H9 (cell line): ENCODE measurements at regions not wholly inside any gene's neighbourhood (a gene's known extent, or its start where the extent isn't known, plus 50 kb on each side); places are given as distances from the start of the nearest gene placed in this dataset.

Experiments
- DNase-seq: peaks from one replicate; pipeline ENCODE4 v3.0.0-alpha.2; 2017
- H2AFZ ChIP-seq: one replicate; pipeline ENCODE4 v1.6.1; 2013; ENCODE audit warnings: mild to moderate bottlenecking, low read length, control low read depth, moderate library complexity
- H2AK5ac ChIP-seq: 2 replicates; pipeline ENCODE4 v1.6.1; 2013; ENCODE audit warnings: low read length, control low read depth, mixed read lengths; ENCODE audit not compliant: insufficient read length
- H2BK120ac ChIP-seq: one replicate; pipeline ENCODE4 v1.6.1; 2013; ENCODE audit warnings: low read depth, mild to moderate bottlenecking, low read length, control low read depth, inconsistent platforms; ENCODE audit not compliant: poor library complexity, severe bottlenecking
- H2BK12ac ChIP-seq: 2 replicates; pipeline ENCODE4 v1.6.1; 2013; ENCODE audit warnings: low read length, control low read depth, mixed read lengths, low read depth; ENCODE audit not compliant: insufficient read length
- H2BK15ac ChIP-seq: 2 replicates; pipeline ENCODE4 v1.6.1; 2013; ENCODE audit warnings: low read depth, low read length, control low read depth
- H2BK20ac ChIP-seq: one replicate; pipeline ENCODE4 v1.6.1; 2013; ENCODE audit warnings: low read depth, mild to moderate bottlenecking, low read length, control low read depth, inconsistent platforms; ENCODE audit not compliant: poor library complexity, severe bottlenecking
- H2BK5ac ChIP-seq: 2 replicates; pipeline ENCODE4 v1.6.1; 2013; ENCODE audit warnings: low read length, control low read depth, mixed read lengths; ENCODE audit not compliant: insufficient read length
- H3K14ac ChIP-seq: 2 replicates; pipeline ENCODE4 v1.6.1; 2013; ENCODE audit warnings: low read length, control low read depth; ENCODE audit not compliant: insufficient read depth
- H3K18ac ChIP-seq: 2 replicates; pipeline ENCODE4 v1.6.1; 2013; ENCODE audit warnings: low read depth, mild to moderate bottlenecking, mixed read lengths, low read length, control low read depth; ENCODE audit not compliant: insufficient read length
- H3K23ac ChIP-seq: 2 replicates; pipeline ENCODE4 v1.6.1; 2013; ENCODE audit warnings: low read length, control low read depth, mixed read lengths, low read depth; ENCODE audit not compliant: insufficient read length
- H3K23me2 ChIP-seq: 2 replicates; pipeline ENCODE4 v1.6.1; 2013; ENCODE audit warnings: low read depth, mild to moderate bottlenecking, mixed read lengths, low read length, control low read depth; ENCODE audit not compliant: insufficient read length, poor library complexity, severe bottlenecking
- H3K27ac ChIP-seq: 2 replicates; pipeline ENCODE4 v1.5.1; 2013; ENCODE audit warnings: low read length, control low read depth, mixed read lengths, low read depth; ENCODE audit not compliant: insufficient read length
- H3K27me3 ChIP-seq: 2 replicates; pipeline ENCODE4 v1.6.1; 2013; ENCODE audit warnings: low read length, control low read depth, inconsistent platforms; ENCODE audit not compliant: insufficient read depth
- H3K4ac ChIP-seq: 2 replicates; pipeline ENCODE4 v1.6.1; 2013; ENCODE audit warnings: low read depth, mild to moderate bottlenecking, control low read depth, inconsistent platforms, low read length, moderate library complexity
- H3K4me1 ChIP-seq: 2 replicates; pipeline ENCODE4 v1.6.1; 2013; ENCODE audit warnings: low read length, control low read depth, inconsistent platforms; ENCODE audit not compliant: insufficient read depth
- H3K4me2 ChIP-seq: 2 replicates; pipeline ENCODE4 v1.6.1; 2013; ENCODE audit warnings: low read length, control low read depth, mixed read lengths; ENCODE audit not compliant: insufficient read length, insufficient read depth
- H3K56ac ChIP-seq: 2 replicates; pipeline ENCODE4 v1.6.1; 2013; ENCODE audit warnings: low read depth, mild to moderate bottlenecking, mixed read lengths, low read length, control low read depth; ENCODE audit not compliant: insufficient read length
- H3K79me1 ChIP-seq: 2 replicates; pipeline ENCODE4 v1.6.1; 2013; ENCODE audit warnings: low read depth, mild to moderate bottlenecking, moderate library complexity, low read length, control low read depth, inconsistent platforms; ENCODE audit not compliant: insufficient read depth, poor library complexity, severe bottlenecking
- H3K79me2 ChIP-seq: 2 replicates; pipeline ENCODE4 v1.6.1; 2013; ENCODE audit warnings: low read length, control low read depth, inconsistent platforms; ENCODE audit not compliant: insufficient read depth
- H3K9ac ChIP-seq: 2 replicates; pipeline ENCODE4 v1.6.1; 2013; ENCODE audit warnings: low read length, control low read depth, mixed read lengths; ENCODE audit not compliant: insufficient read length; ENCODE audit errors: extremely low read depth
- H3K9me3 ChIP-seq: one replicate; pipeline ENCODE4 v1.6.1; 2013; ENCODE audit warnings: low read depth, low read length, inconsistent platforms; ENCODE audit not compliant: control insufficient read depth
- H3T11ph ChIP-seq: one replicate; pipeline ENCODE4 v1.6.1; 2013; ENCODE audit warnings: mild to moderate bottlenecking, low read length, control low read depth, inconsistent platforms
- H4K20me1 ChIP-seq: one replicate; pipeline ENCODE4 v1.6.1; 2013; ENCODE audit not compliant: control insufficient read depth, insufficient read length, insufficient read depth
- H4K5ac ChIP-seq: 2 replicates; pipeline ENCODE4 v1.6.1; 2013; ENCODE audit warnings: low read depth, mild to moderate bottlenecking, mixed read lengths, low read length, control low read depth; ENCODE audit not compliant: insufficient read length
- H4K8ac ChIP-seq: replicated peaks from 2 replicates; pipeline ENCODE4 v1.6.1; 2013; ENCODE audit warnings: low read length, control low read depth, mixed read lengths, low read depth; ENCODE audit not compliant: insufficient read length
- H4K91ac ChIP-seq: 2 replicates; pipeline ENCODE4 v1.6.1; 2013; ENCODE audit warnings: low read depth, mild to moderate bottlenecking, moderate library complexity, mixed read lengths, low read length, control low read depth; ENCODE audit not compliant: insufficient read length
- H3K27ac Mint-ChIP-seq, 3 experiments: 2 replicates in 2 of 3; 3 replicates in 1 of 3; pipeline ENCODE4 v1.8.0; 2020 to 2021; ENCODE audit warnings: mixed read lengths in 3 of 3, mild to moderate bottlenecking in 1 of 3, moderate library complexity in 1 of 3
- H3K27me3 Mint-ChIP-seq: 2 replicates; pipeline ENCODE4 v1.8.0; 2021; ENCODE audit warnings: low read depth, mild to moderate bottlenecking, moderate library complexity, mixed read lengths
- H3K36me3 Mint-ChIP-seq, 3 experiments: 2 replicates in 2 of 3; 3 replicates in 1 of 3; pipeline ENCODE4 v1.8.0; 2020 to 2021; ENCODE audit warnings: low read depth in 3 of 3, mixed read lengths in 3 of 3; ENCODE audit not compliant: insufficient read depth in 1 of 3
- H3K4me1 Mint-ChIP-seq, 2 experiments: 2 replicates each; pipeline ENCODE4 v1.8.0; 2020; ENCODE audit warnings: mixed read lengths in 2 of 2
- H3K4me3 Mint-ChIP-seq, 2 experiments: 2 replicates in 1 of 2; 3 replicates in 1 of 2; pipeline ENCODE4 v1.8.0; 2020 to 2021; ENCODE audit warnings: mild to moderate bottlenecking in 2 of 2, mixed read lengths in 2 of 2, moderate library complexity in 1 of 2
- H3K9me3 Mint-ChIP-seq, 2 experiments: 2 replicates in 1 of 2; 3 replicates in 1 of 2; pipeline ENCODE4 v1.8.0; 2020; ENCODE audit warnings: mild to moderate bottlenecking in 2 of 2, mixed read lengths in 2 of 2, moderate library complexity in 1 of 2
- WGBS: extraction: QIAGEN DNeasy Blood & Tissue Kit; methylation state at CpG from one replicate; pipeline ENCODE4 v1.1.7; 2013; ENCODE audit warnings: missing lambda C conversion rate, low lambda C conversion rate, mixed read lengths; ENCODE audit not compliant: insufficient read length; ENCODE audit errors: extremely low coverage; 5-methylcytosine and 5-hydroxymethylcytosine counted together
- TF ChIP-seq, protein P1 (sequence below): fragments of 200-600 bp; sonication (generic); conservative IDR thresholded peaks from 3 replicates; pipeline ENCODE4 v1.8.0; 2021; ENCODE audit warnings: antibody characterized with exemption, mild to moderate bottlenecking

DNA sequence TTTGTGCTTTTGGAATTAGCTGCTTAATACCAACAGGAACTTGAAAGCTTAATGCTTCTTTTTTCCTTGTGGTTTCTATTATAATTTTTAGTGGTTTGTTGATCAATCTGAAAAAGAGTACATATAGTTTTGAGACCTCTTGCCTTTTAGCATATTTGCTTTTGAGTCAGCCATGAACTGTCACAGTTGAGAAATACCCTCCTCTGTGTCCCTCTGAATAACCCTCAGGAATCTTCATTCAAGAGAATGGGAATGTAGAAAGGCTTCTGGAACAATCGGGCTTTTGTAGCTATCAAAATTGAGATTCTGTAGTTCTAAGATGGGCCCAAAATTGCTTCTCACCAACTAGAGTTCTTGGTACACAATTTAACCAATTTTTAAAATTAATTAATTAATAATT, 451.1 kb upstream of the TRIB2 start:
- Histone ChIP-seq H3T11ph (no peak overlapping the region), H3K79me1 (no peaks in the 10 kb centered on the region), H4K5ac (no peak overlapping the region), H2BK5ac (no peak overlapping the region), H3K9me3 (no peaks in the 10 kb centered on the region), H3K18ac (no peak overlapping the region), H3K4ac (no peak overlapping the region), H2AFZ (no peak overlapping the region), H3K4me1 (peaks cover 6% of the 10 kb centered on the region; the same call in 1 of the 2 replicates), H3K9ac (no peak overlapping the region), H3K56ac (no peak overlapping the region), H3K23me2 (no peaks in the 10 kb centered on the region), H2BK15ac (no peak overlapping the region), H2BK20ac (no peak overlapping the region), H4K91ac (no peak overlapping the region), H3K27me3 (peaks cover 2% of the 10 kb centered on the region; the same call in 1 of the 2 replicates), H3K79me2 (no peaks in the 10 kb centered on the region), H4K20me1 (no peaks in the 10 kb centered on the region), H2BK120ac (no peak overlapping the region), H2AK5ac (no peak overlapping the region), H2BK12ac (no peak overlapping the region), H3K23ac (no peak overlapping the region), H3K4me2 (no peak overlapping the region), H3K14ac (no peak overlapping the region), H4K8ac (no peak overlapping the region), H3K27ac (no peak overlapping the region)
- H3K4me1 Mint-ChIP-seq = peaks cover 30 to 38% of the 10 kb centered on the region in 2 experiments
- no peak overlapping the region for H3K27ac Mint-ChIP-seq
- H3K9me3 Mint-ChIP-seq = peaks cover 2 to 6% of the 10 kb centered on the region in 2 experiments; a peak in 2 of 5 replicates
- H3K36me3 Mint-ChIP-seq = peaks cover 0 to 8% (median 2%) of the 10 kb centered on the region in 3 experiments; a peak in 3 of 7 replicates
- no peak overlapping the region for H3K4me3 Mint-ChIP-seq
- TF ChIP-seq, protein P1, sequence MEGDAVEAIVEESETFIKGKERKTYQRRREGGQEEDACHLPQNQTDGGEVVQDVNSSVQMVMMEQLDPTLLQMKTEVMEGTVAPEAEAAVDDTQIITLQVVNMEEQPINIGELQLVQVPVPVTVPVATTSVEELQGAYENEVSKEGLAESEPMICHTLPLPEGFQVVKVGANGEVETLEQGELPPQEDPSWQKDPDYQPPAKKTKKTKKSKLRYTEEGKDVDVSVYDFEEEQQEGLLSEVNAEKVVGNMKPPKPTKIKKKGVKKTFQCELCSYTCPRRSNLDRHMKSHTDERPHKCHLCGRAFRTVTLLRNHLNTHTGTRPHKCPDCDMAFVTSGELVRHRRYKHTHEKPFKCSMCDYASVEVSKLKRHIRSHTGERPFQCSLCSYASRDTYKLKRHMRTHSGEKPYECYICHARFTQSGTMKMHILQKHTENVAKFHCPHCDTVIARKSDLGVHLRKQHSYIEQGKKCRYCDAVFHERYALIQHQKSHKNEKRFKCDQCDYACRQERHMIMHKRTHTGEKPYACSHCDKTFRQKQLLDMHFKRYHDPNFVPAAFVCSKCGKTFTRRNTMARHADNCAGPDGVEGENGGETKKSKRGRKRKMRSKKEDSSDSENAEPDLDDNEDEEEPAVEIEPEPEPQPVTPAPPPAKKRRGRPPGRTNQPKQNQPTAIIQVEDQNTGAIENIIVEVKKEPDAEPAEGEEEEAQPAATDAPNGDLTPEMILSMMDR = no peak
- DNase-seq = no peak
- no CpG with 5 or more reads among the region's 1 CpG for whole genome bisulfite sequencing
- no peaks in the 10 kb centered on the region for H3K27me3 Mint-ChIP-seq
